ENCODE measurements at regions not wholly inside any gene's neighbourhood (a gene's known extent, or its start where the extent isn't known, plus 50 kb on each side); places are given as distances from the start of the nearest gene placed in this dataset.
"Not testable (repeated sequence)": the region's sequence is repeated elsewhere in the genome, so short reads cannot be mapped to it uniquely, and the experiment has no call there.

DNA sequence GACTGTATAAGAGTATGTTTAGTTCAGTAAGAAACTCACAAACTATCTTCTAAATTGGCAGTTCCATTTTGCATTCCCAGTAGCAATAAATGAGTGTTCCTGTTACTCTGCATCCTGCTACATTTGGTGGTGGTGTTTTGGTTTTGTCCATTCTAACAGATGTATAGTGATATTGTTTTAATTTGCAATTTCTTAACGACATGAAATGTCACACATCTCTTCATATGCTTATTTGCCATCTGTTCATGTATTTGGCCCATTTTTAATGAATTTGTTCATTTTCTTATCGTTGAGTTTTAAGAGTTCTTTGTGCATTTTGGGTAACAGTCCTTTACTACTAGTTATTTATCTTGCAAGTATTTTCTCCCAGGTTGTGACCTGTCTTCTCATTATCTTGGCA is 232.2 kb downstream of the TMA16 start:
- H3K36me3 ChIP-seq (ENCODE audit: insufficient read depth in 1 of 2, low read depth in 1 of 2) = no peaks in the 10 kb centered on the region
- no peak overlapping the region for H3K4me3 ChIP-seq
- WGBS, 3 donors = 62 to 67% (median 63%) methylated on average over 2 of the region's 2 CpGs
- no peaks in the 10 kb centered on the region for H3K4me1 ChIP-seq
- ATAC-seq = no peak
- H3K27ac ChIP-seq = no peak overlapping the region
- H3K9me3 ChIP-seq = no peaks in the 10 kb centered on the region
- no peaks in the 10 kb centered on the region for H3K27me3 ChIP-seq (ENCODE audit: insufficient read depth in 3 of 3, low read length in 2 of 3)
- no peak for DNase-seq
- intact Hi-C loops (cut with DNase I) = no loop called here
- TF ChIP-seq, protein P1, sequence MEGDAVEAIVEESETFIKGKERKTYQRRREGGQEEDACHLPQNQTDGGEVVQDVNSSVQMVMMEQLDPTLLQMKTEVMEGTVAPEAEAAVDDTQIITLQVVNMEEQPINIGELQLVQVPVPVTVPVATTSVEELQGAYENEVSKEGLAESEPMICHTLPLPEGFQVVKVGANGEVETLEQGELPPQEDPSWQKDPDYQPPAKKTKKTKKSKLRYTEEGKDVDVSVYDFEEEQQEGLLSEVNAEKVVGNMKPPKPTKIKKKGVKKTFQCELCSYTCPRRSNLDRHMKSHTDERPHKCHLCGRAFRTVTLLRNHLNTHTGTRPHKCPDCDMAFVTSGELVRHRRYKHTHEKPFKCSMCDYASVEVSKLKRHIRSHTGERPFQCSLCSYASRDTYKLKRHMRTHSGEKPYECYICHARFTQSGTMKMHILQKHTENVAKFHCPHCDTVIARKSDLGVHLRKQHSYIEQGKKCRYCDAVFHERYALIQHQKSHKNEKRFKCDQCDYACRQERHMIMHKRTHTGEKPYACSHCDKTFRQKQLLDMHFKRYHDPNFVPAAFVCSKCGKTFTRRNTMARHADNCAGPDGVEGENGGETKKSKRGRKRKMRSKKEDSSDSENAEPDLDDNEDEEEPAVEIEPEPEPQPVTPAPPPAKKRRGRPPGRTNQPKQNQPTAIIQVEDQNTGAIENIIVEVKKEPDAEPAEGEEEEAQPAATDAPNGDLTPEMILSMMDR (IDR thresholded peaks at IDR 0.05) = no peak

DNA sequence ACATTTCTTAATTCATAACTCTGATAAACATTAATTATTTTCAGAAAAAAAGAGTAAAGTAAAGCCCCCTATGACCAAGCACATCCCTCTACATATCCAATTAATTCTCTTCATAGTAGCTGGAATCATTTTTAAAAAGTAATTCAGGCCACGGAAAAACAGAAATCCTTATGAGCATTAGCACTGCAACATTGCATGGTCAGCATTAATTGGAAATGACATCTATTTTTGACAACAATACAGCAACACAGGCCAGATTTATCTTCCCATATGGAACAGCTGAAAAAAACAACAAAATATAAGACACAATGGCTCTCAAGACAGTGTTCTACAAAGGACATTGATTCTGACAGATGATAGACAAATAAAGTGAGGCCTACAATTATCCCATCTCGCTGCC is 236.6 kb downstream of the TMA16 start:
- TF ChIP-seq, protein P1 (IDR thresholded peaks at IDR 0.05) = no peak
- H3K4me1 ChIP-seq = no peaks in the 10 kb centered on the region
- DNase-seq (no peak), ATAC-seq (no peak)
- H3K4me3 ChIP-seq = no peak overlapping the region
- no peaks in the 10 kb centered on the region for H3K9me3 ChIP-seq
- no peaks in the 10 kb centered on the region for H3K36me3 ChIP-seq (ENCODE audit: insufficient read depth in 1 of 2, low read depth in 1 of 2)
- H3K27me3 ChIP-seq (ENCODE audit: insufficient read depth in 3 of 3, low read length in 2 of 3) = no peaks in the 10 kb centered on the region
- intact Hi-C loops (cut with DNase I) = no loop called here
- 77 to 91% (median 87%) methylated on average over 2 of the region's 2 CpGs for WGBS, 3 donors
- H3K27ac ChIP-seq = no peak overlapping the region

DNA sequence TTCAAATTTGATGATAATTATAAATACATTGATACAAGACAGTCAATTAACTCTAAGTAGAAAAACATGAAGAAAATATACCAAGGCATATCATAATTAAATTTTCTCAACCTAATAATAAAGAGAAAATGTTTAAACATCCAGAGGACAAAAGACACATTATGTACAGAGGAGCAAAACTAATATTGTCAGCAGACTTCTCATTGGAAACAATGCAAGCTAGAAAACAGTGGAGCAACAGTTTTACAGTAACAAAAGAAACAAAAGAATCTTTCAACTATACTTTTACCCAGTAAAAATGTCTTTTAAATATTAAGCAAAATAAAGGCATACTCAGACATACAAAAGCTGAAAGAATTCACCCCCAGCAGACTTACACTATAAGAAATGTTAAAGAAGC is 238.0 kb downstream of the TMA16 start:
- H3K4me3 ChIP-seq = no peak overlapping the region
- TF ChIP-seq, protein P1 (IDR thresholded peaks at IDR 0.05) = no peak
- H3K27me3 ChIP-seq (ENCODE audit: insufficient read depth in 3 of 3, low read length in 2 of 3) = no peaks in the 10 kb centered on the region
- H3K9me3 ChIP-seq = no peaks in the 10 kb centered on the region
- DNase-seq (no peak), ATAC-seq (no peak)
- H3K27ac ChIP-seq = no peak overlapping the region
- H3K4me1 ChIP-seq = no peaks in the 10 kb centered on the region
- no peaks in the 10 kb centered on the region for H3K36me3 ChIP-seq (ENCODE audit: insufficient read depth in 1 of 2, low read depth in 1 of 2)
- intact Hi-C loops (cut with DNase I) = no loop called here

DNA sequence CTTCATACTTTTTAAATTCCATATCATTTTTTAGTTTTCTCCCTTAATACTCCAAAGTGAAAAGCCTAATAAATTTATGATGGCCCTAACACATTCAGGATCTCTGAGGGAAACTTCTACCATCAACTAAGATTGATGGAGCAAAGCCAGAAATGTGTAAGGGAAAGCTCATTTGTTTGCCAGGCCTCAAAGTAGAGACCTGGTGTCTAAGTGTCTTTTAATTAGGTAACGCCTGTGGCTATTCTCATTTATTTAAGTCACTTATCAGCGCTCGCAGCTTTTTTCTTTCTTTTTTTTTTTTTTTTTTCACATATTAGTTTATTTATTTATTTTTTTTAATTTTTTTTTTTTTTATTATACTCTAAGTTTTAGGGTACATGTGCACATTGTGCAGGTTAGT is 242.4 kb downstream of the TMA16 start:
- H3K27me3 ChIP-seq (ENCODE audit: insufficient read depth in 3 of 3, low read length in 2 of 3) = no peaks in the 10 kb centered on the region
- H3K9me3 ChIP-seq = no peaks in the 10 kb centered on the region
- H3K27ac ChIP-seq = no peak overlapping the region
- ATAC-seq (no peak), DNase-seq (no peak)
- TF ChIP-seq, protein P1 (IDR thresholded peaks at IDR 0.05) = no peak
- intact Hi-C loops (cut with DNase I) = no loop called here
- H3K4me1 ChIP-seq = no peaks in the 10 kb centered on the region
- no peaks in the 10 kb centered on the region for H3K36me3 ChIP-seq (ENCODE audit: insufficient read depth in 1 of 2, low read depth in 1 of 2)
- no peak overlapping the region for H3K4me3 ChIP-seq
- WGBS, 3 donors = 83 to 88% (median 86%) methylated on average over 3 of the region's 3 CpGs

DNA sequence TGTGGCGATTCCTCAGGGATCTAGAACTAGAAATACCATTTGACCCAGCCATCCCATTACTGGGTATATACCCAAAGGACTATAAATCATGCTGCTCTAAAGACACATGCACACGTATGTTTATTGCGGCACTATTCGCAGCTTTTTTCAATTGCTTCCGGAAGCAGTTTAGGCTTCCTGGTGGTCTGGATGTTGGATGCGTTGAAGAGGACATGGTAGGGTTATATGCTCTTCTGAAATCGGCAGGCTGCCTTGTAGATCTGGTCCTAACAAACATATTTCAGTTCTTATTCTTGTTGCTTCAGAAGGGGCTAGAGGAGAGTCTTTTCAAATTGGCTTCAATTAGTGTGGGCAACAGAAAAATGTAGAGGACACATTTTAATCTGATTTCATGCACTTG is 243.4 kb downstream of the TMA16 start:
- H3K36me3 ChIP-seq (ENCODE audit: insufficient read depth in 1 of 2, low read depth in 1 of 2); H3K27me3 ChIP-seq (ENCODE audit: insufficient read depth in 3 of 3, low read length in 2 of 3); ATAC-seq; H3K4me1 ChIP-seq; H3K9me3 ChIP-seq; H3K4me3 ChIP-seq; DNase-seq; H3K27ac ChIP-seq; intact Hi-C loops (cut with DNase I): not testable (repeated sequence)
- WGBS, 3 donors = 79 to 87% (median 84%) methylated on average over 6 of the region's 7 CpGs

Measured in psoas muscle (tissue), 7 donors.